Thyroid gland (tissue), 4 donors: ENCODE measurements at regions not wholly inside any gene's neighbourhood (a gene's known extent, or its start where the extent isn't known, plus 50 kb on each side); places are given as distances from the start of the nearest gene placed in this dataset.

Experiments used
- DNase-seq, 2 donors: peaks; one replicate each; pipeline ENCODE4 v3.0.0-alpha.2; 2019
- H3K27ac ChIP-seq, 3 donors: fragments of 200-600 bp; sonication (generic); 1 replicate in 2 of 3; 2 replicates in 1 of 3; pipeline ENCODE4 v1.5.1; 2016 to 2019; ENCODE audit warnings: mild to moderate bottlenecking in 1 of 3, moderate library complexity in 1 of 3
- H3K27me3 ChIP-seq: fragments of 200-600 bp; sonication (generic); one replicate; pipeline ENCODE4 v1.5.1; 2019
- H3K36me3 ChIP-seq, 2 donors: fragments of 200-600 bp; sonication (generic); one replicate each; pipeline ENCODE4 v1.5.1; 2016 to 2019
- H3K4me1 ChIP-seq, 2 donors: fragments of 200-600 bp; sonication (generic); one replicate each; pipeline ENCODE4 v1.5.1; 2017 to 2019
- H3K4me3 ChIP-seq, 3 donors: fragments of 200-600 bp; sonication (generic); replicated peaks in 1 of 3; 1 replicate in 2 of 3; 2 replicates in 1 of 3; pipeline ENCODE4 v1.5.1; 2016; ENCODE audit warnings: mild to moderate bottlenecking in 1 of 3
- H3K9me3 ChIP-seq: fragments of 200-600 bp; sonication (generic); one replicate; pipeline ENCODE4 v1.5.1; 2017
- POLR2A ChIP-seq, 2 donors: fragments of 450-650 bp; IDR thresholded peaks; one replicate each; pipeline ENCODE4 v1.6.1; 2017; ENCODE audit warnings: antibody characterized with exemption in 2 of 2, mild to moderate bottlenecking in 2 of 2, moderate library complexity in 1 of 2
- WGBS, 2 donors: methylation state at CpG; one replicate each; pipeline ENCODE4 v1.1.5; 2017; 5-methylcytosine and 5-hydroxymethylcytosine counted together
- intact Hi-C: fragments of 100-400 bp; cut with DNase I; formaldehyde crosslinking; loops from one replicate; pipeline ENCODE4 v1.15.1; 2023
- TF ChIP-seq, protein P1 (sequence below), 6 experiments: fragments of 200-600 bp in 3 of 6; fragments of 450-650 bp in 3 of 6; sonication (generic) in 3 of 6; IDR thresholded peaks; one replicate each; pipeline ENCODE4 v1.5.1; 2016 to 2019; ENCODE audit warnings: antibody characterized with exemption in 6 of 6, mild to moderate bottlenecking in 2 of 6, inconsistent platforms in 1 of 6, moderate library complexity in 1 of 6

DNA sequence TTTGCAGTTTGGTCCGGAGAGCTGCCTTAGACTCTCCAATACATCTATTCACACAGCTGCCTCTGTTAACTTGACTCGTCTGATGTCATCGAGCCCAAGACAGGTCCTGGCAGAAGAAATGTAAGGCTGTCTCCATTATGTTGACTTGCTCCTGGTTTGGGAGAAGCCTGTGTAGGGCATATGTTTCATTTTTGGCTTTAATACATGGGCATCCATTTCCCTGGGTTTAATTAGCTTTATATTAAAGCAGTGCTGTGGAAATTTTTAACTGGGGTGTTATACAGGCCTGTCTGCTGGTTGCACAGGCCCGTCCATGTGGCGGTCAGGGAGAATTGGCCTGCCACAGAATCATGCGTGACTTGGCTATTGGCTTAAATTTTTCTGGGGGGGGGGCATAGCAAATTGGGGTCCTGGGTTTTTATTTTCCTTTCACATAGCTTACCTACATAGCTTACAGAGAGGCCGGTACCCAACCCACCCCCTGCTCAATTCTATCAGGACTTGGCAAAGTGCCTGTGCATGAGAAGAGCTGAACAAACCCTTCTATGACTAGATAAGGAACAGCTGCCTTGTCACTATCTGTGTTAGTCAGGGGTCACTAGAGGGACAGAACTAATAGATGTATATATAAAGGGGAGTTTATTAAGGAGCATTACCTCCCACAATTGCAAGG, 123.5 kb upstream of the WDR1 start:
- Histone ChIP-seq H3K36me3 (no peaks in the 10 kb centered on the region), H3K27me3 (no peaks in the 10 kb centered on the region), H3K9me3 (no peaks in the 10 kb centered on the region), H3K4me1 (no peaks in the 10 kb centered on the region), H3K4me3 (no peak overlapping the region), H3K27ac (no peak overlapping the region)
- intact Hi-C loops: no loop called here
- no peak for DNase-seq
- 87 to 88% methylated on average over 7 of the region's 7 CpGs for WGBS, 2 donors
- no peak for TF ChIP-seq POLR2A (IDR thresholded peaks at IDR 0.05)
- TF ChIP-seq, protein P1, sequence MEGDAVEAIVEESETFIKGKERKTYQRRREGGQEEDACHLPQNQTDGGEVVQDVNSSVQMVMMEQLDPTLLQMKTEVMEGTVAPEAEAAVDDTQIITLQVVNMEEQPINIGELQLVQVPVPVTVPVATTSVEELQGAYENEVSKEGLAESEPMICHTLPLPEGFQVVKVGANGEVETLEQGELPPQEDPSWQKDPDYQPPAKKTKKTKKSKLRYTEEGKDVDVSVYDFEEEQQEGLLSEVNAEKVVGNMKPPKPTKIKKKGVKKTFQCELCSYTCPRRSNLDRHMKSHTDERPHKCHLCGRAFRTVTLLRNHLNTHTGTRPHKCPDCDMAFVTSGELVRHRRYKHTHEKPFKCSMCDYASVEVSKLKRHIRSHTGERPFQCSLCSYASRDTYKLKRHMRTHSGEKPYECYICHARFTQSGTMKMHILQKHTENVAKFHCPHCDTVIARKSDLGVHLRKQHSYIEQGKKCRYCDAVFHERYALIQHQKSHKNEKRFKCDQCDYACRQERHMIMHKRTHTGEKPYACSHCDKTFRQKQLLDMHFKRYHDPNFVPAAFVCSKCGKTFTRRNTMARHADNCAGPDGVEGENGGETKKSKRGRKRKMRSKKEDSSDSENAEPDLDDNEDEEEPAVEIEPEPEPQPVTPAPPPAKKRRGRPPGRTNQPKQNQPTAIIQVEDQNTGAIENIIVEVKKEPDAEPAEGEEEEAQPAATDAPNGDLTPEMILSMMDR (IDR thresholded peaks at IDR 0.05): no peak

GRCh38 chr4:10237131-10237530, 120.5 kb upstream of the WDR1 start:
- H3K4me1 ChIP-seq: no peaks in the 10 kb centered on the region
- H3K27me3 ChIP-seq: no peaks in the 10 kb centered on the region
- H3K27ac ChIP-seq: no peak overlapping the region
- H3K9me3 ChIP-seq: no peaks in the 10 kb centered on the region
- 75 to 93% methylated on average over 1 of the region's 1 CpG for WGBS, 2 donors
- no peak for TF ChIP-seq POLR2A (IDR thresholded peaks at IDR 0.05)
- TF ChIP-seq, protein P1 (IDR thresholded peaks at IDR 0.05): no peak
- no peak overlapping the region for H3K4me3 ChIP-seq
- intact Hi-C loops: no loop called here
- H3K36me3 ChIP-seq: no peaks in the 10 kb centered on the region
- no peak for DNase-seq

DNA sequence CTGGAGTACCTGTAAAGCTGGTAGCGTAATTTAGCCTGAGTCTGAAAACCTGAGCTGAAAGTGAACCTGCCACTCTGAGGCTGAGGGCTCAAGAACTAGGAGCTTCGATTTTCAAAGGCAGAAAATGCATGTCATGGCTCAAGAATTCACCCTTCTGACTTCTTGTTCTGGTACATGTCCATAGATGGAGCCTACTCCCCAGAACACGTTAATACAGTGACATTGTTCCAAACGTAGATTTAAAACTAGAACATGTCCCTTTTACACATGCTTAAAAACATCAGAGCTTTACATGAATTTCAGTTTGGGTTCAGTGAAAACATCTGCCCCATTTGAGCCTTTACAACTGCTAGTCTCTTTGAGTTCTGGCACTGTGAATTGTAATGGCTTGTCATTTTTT, 115.5 kb upstream of the WDR1 start:
- TF ChIP-seq POLR2A (IDR thresholded peaks at IDR 0.05): no peak
- TF ChIP-seq, protein P1 (IDR thresholded peaks at IDR 0.05): no peak
- Histone ChIP-seq H3K27ac (no peak overlapping the region), H3K9me3 (no peaks in the 10 kb centered on the region), H3K36me3 (no peaks in the 10 kb centered on the region), H3K27me3 (no peaks in the 10 kb centered on the region), H3K4me1 (no peaks in the 10 kb centered on the region), H3K4me3 (no peak overlapping the region)
- intact Hi-C loops: no loop called here
- WGBS, 2 donors: 68 to 76% methylated on average over 4 of the region's 4 CpGs
- DNase-seq: no peak

GRCh38 chr4:10226756-10227155, 110.2 kb upstream of the WDR1 start:
- DNase-seq: no peak
- intact Hi-C loops: no loop called here
- Histone ChIP-seq H3K4me3 (no peak overlapping the region), H3K27me3 (no peaks in the 10 kb centered on the region), H3K9me3 (no peaks in the 10 kb centered on the region), H3K27ac (no peak overlapping the region), H3K36me3 (no peaks in the 10 kb centered on the region), H3K4me1 (no peaks in the 10 kb centered on the region)
- WGBS, 2 donors: 80 to 85% methylated on average over 3 of the region's 3 CpGs
- TF ChIP-seq, protein P1 (IDR thresholded peaks at IDR 0.05): no peak
- TF ChIP-seq POLR2A (IDR thresholded peaks at IDR 0.05): no peak

- TF ChIP-seq, protein P1 (IDR thresholded peaks at IDR 0.05): no peak
- TF ChIP-seq POLR2A (IDR thresholded peaks at IDR 0.05): no peak
- H3K4me3 ChIP-seq: no peak overlapping the region
- no peak for DNase-seq
- H3K9me3 ChIP-seq: no peaks in the 10 kb centered on the region
- no peaks in the 10 kb centered on the region for H3K27me3 ChIP-seq
- H3K4me1 ChIP-seq: no peaks in the 10 kb centered on the region
- H3K36me3 ChIP-seq: no peaks in the 10 kb centered on the region
- no peak overlapping the region for H3K27ac ChIP-seq
- intact Hi-C loops: no loop called here
These were observed 108.5 kb upstream of the WDR1 start for GRCh38 chr4:10225096-10225495.
